Adipose tissue (tissue), 3 donors: ENCODE measurements at regions not wholly inside any gene's neighbourhood (a gene's known extent, or its start where the extent isn't known, plus 50 kb on each side); places are given as distances from the start of the nearest gene placed in this dataset.

ENCODE experiments used
- H3K27ac ChIP-seq: one replicate; pipeline ENCODE4 v1.5.1; 2013; ENCODE audit warnings: low read depth, low read length
- WGBS, 3 donors: extraction: QIAGEN DNeasy Blood & Tissue Kit; methylation state at CpG; one replicate each; pipeline ENCODE4 v1.1.7; 2013; 5-methylcytosine and 5-hydroxymethylcytosine counted together
- donor health status: healthy with polysubstance abuse.
- donor health status: Bipolar disorder and iron deficiency.
- donor health status: healthy.

DNA sequence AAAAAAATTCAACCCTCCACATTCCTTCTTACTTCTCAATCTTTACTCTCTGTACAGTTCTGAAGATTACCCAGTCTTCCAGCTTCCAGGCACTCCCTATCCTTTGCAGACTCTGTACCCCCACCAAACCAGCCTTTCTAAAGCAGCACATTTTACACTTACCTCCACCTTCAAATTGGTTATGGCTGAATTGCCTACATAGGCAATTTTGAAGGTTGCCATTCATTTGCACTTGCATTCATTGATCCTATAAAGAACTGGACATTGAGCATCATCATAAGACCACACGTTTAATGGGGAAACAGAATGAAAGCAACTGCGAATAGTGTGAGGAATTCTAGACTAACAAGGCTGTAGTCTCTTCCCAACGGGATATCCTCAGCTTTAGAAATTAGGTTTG, 233.4 kb downstream of the TRIB2 start:
- 88 to 96% (median 92%) methylated on average over 3 of the region's 3 CpGs for WGBS, 3 donors
- H3K27ac ChIP-seq, result no peak overlapping the region

DNA sequence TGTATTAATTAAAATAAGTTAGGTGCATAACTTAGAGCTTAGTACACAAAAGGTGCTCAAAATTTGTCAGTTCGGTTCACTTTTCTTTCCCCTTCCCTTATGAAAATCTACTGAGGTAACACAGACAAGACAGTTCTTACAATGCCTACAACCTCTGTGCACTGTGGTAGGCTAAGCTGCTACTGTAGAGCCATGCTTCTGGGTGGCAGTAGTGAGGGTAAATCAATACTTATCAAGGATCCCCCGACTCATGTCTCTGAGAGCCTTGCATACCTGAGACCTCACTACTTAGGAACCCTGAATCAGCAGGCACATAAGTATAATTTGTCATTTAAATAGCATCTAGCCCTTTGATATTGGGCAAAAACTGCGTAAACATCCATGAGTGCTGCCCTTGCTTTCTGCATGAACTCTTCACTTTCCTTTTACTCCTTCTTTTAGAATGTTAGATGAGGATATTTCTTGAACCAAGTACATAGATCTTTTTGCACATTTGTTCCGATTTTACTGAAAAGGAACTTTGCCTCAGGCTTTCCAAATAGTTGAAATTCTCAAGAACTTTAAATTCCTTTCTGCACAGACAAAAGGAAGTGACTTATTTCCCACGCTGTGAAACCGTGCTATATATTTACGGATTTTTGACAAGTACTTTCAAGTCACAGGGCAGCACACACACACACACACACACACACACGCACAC, 234.4 kb downstream of the TRIB2 start:
- WGBS, 3 donors, result 39 to 49% (median 41%) methylated on average over 8 of the region's 8 CpGs
- no peak overlapping the region for H3K27ac ChIP-seq

DNA sequence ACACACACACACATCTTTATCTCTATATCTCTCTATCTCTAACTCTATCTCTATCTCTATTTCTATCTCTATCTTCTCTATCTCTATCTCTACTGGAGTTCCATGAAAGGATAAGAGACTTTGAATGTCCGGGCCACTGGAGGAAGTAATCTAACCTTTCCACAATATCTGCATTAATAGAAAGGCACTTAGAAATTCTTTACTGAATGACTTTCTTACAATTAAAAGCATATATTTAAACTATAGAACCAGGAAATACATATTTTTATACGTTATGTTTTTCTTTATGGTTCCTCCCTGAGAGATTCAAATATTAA, 234.9 kb downstream of the TRIB2 start:
- WGBS, 3 donors, result 42 to 58% (median 44%) methylated on average over 2 of the region's 2 CpGs
- H3K27ac ChIP-seq, result no peak overlapping the region

DNA sequence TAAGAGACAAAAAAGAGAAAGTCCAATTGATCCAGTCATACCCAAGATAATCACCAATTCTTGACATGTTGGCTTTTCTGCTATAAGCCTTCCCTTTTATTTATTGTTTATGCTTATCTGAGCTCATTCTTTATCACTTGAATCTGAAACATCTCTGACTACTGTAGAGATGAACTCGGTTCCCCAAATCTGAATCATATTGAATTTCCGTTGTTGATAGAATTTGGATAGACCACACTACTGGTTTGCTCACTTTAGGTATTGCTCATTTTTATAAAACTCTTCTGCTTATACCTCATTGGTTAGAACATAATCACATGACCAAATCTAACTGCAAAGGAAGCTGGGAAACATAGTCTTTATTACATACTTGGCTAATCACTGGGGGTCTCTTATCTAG, 236.9 kb downstream of the TRIB2 start:
- no peak overlapping the region for H3K27ac ChIP-seq
- 92% methylated on average over 2 of the region's 2 CpGs for WGBS, 3 donors

DNA sequence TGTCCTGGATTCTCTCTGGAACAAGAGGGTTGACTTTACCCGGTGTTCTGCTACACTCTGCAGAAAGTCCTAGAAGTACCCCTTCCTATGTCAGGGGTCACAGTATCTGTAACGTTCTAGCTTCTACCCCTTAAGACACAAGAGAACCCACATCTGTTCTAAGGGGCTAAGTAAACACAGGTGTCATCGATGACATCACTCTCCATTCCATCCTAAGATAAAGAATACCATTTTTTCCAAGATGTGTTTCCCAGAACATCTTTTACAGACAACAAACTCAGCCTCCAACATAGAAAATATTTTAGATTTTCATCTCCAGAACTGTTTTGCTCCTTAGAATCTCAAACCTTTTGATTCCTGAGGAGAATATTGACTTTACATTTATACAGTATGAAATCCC, 239.1 kb downstream of the TRIB2 start:
- H3K27ac ChIP-seq, result no peak overlapping the region
- WGBS, 3 donors, result 58 to 63% (median 61%) methylated on average over 3 of the region's 3 CpGs

DNA sequence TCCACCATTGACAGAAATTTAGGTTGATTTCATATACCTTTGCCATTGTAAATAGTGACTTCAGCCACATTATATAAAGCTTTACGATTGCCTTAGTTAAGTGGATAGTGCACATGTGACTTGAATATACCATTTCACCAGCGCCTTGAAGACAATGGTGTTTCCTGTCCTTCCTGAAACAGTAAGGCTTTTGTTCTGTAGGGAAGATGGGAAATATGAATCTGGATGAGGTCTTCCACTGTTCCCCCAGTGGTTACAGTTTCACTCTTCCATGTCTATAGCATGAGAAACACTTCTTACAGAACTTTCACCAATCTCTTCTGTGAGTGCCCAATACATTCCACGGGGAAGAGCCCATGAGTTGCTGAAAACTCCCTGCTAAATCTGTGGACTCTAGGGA, 240.5 kb downstream of the TRIB2 start:
- H3K27ac ChIP-seq, result no peak overlapping the region
- WGBS, 3 donors, result 83 to 87% (median 86%) methylated on average over 3 of the region's 3 CpGs

DNA sequence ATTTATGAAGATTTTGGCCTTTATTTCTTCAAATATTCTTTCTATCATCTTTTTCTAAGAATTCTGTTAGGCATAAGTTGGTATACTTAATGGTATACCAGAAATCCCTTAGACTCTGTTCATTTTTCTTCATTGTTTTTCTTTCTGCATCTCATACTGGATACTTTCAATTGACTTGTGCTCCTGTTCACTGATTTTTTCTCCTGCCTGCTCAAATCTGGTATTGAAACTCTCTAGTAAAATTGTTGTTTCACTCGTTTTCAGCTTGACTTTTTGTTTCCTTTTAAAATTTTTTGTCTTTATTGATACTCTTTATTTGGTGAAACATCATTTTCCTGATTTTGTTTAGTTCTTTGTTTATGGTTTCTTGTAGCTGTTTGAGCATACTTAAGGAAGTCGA, 243.2 kb downstream of the TRIB2 start:
- 63 to 85% (median 74%) methylated on average over 2 of the region's 2 CpGs for WGBS, 3 donors

DNA sequence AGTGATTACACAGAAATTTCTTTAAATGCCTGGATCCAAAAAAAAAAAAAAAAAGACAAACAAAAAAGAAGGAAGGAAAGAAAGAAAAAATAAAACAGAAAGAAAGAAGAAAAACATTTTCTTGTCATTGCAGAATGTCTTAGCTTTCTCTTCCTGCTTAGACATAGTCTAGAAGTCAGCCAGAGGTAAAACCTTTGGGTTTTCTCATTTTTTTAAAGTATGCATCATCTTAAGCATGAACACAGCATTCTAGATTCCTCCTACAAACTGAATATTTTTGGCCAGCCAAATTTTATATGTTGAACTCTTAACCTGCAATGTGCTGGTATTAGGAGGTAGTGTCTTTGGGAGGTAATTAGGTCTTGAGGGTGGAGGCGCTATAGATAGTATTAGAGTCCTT, 243.9 kb downstream of the TRIB2 start:
- 96 to 98% (median 96%) methylated on average over 1 of the region's 1 CpG for WGBS, 3 donors
- H3K27ac ChIP-seq, result no peak overlapping the region

More for the DNA sequence above, 243.2 kb downstream of the TRIB2 start:
- no peak overlapping the region for H3K27ac ChIP-seq

DNA sequence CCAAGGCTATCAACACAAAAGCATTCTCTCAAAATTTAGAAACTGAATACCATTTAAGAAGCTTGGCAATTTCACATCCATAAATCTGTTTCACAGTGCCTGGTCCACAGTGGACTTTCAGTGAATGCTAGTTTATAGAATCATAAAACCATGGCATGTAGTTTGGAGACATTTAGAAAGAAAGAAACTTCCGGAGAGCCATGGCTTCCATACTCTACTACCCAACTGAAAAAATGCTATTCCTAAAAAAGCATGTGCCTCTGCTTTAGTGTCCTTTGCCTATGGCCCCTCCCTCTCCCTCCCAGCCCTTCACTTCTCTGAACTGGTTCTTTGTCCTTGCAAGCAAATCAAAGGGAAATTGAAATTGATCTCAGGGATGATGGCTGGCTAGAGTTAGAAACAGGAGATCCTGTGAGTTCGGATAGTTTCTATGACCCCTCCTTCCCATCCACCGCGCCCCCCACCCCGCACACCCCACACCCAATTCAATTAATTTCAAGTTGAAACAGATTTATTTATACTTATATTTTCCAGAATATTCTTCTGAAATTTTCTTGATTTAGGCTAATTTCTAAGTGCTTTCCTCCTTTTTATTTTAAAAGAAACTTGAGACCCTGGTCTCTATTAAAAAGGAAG, 248.3 kb downstream of the TRIB2 start:
- H3K27ac ChIP-seq, result no peak overlapping the region
- 77 to 82% (median 79%) methylated on average over 5 of the region's 5 CpGs for WGBS, 3 donors

DNA sequence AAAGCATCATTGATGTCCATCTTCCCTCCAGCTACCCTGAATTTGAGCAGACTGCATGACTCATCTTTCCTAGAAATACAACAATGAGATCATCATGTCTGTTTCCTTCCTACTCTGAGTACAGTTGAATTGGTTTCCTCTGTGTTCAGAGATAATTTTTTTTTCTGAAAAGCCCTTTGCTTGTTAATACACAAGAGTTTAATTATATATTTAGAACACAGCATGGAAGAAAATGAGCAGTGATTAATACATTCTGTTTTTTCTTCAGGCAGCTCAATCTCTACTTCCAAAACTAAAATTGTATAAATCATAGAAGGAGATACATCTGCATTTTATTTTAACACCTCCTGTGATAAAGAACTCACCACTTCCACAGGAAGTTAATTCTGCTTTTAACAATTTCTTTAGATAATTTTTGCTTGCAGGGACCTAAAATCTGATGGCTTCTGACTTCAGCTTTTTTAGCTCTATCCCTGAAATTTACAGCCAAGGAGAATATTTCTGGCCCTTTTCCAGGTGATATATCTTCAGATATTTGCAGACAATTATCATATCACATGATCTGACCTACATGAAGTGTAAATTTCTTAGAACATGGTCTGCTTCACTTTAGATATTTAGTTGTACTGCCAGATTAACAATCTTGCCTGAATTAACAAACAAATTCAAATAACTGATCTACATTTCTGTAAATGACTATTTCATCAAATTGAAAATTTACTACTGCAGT, 249.0 kb downstream of the TRIB2 start:
- H3K27ac ChIP-seq, result no peak overlapping the region

DNA sequence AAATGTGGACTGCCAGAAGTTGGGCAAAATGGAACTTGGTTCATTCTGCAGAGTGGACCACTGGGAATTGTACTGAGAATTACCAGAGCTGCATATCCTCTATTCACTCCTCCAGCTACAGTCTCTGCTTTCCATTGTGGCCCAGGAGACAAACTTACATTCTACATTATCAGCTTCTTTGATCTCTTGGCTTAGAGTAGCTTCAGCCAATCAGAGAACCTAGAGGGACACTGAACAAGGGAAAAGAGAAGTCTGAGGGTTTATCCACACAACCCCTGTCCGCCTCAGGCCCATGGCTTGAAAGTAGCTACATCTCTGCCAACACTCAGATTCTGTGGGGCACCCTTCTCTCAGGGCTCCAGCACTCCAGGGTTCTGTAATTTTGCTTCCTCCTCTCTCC, 251.1 kb downstream of the TRIB2 start:
- H3K27ac ChIP-seq, result no peak overlapping the region
- 86 to 100% (median 94%) methylated on average over 1 of the region's 1 CpG for WGBS, 3 donors

DNA sequence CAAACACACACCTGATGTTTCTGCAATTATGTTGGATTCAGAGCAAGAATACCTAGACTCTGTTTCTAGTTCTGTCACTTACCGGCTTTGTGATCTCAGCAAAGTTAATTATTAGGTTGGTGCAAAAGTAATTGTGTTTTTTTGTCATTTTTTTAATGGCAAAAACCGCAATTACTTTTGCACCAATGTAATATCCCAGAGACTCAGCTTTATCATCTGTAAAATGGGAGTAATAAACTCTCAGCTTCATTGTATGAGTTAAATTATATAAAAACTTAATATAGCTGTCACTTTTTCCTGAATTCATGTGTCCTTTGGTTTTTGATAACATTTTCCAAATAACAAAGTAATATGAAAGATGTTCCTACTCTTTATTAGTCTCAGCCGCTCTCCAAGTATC, 251.7 kb downstream of the TRIB2 start:
- H3K27ac ChIP-seq, result no peak overlapping the region

DNA sequence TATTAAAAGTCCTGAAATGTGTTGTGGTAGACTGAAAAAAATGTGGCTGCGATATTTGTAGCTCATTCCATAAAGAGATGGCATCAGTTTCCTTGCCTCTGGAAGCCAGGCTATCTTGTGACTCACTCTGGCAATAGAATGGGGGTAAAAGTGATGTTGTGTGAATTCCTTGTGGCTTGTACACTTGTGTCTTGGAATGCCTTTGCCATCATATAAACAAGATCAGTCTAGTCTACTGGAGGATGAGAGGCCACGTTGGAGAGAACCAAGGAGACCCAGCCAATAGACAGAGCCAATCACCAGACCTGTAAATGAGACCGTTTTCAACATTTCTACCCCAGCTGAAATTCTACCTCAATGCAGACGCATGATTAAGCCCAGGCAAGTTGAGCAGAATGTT, 254.1 kb downstream of the TRIB2 start:
- H3K27ac ChIP-seq, result no peak overlapping the region
- 84 to 89% (median 89%) methylated on average over 4 of the region's 4 CpGs for WGBS, 3 donors

More for the DNA sequence above, 251.7 kb downstream of the TRIB2 start:
- WGBS, 3 donors, result 89 to 97% (median 95%) methylated on average over 3 of the region's 3 CpGs

DNA sequence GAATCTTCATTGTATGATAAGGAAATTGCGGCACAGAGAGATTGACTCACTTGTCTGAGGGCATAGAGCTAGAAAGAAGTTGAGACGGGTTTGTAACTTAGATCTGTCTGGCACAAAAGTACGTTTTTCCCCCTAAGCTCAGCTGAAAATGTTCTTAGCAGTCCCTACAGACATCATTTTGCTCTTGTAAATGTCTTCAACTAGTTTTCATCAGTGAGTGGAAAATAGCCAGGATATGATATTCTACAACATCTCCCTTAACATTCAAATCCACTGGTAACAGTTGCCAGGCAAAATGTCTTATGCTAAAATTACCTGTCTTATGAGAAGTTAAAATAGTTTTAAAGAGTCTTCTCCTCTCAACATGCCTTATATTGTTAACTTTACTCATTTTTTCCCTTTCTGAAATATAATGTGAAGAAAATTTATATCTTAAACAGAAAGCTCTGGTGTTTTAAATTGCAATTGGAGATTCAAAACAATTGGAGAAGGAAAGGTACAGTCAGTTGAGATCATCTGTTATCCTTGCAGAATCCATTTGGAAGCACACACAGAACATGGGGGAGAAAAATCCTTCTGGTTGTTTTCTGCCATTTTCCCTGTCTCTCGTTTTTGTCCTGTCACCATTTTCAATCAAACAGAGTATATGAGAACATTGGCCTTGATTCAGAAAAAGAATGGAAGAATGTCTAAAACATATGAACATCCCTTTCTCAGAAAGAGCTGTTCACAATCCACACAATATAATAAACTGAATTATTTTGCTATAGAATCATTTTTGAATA, 255.0 kb downstream of the TRIB2 start:
- no peak overlapping the region for H3K27ac ChIP-seq
- WGBS, 3 donors, result 76 to 81% (median 80%) methylated on average over 4 of the region's 4 CpGs

DNA sequence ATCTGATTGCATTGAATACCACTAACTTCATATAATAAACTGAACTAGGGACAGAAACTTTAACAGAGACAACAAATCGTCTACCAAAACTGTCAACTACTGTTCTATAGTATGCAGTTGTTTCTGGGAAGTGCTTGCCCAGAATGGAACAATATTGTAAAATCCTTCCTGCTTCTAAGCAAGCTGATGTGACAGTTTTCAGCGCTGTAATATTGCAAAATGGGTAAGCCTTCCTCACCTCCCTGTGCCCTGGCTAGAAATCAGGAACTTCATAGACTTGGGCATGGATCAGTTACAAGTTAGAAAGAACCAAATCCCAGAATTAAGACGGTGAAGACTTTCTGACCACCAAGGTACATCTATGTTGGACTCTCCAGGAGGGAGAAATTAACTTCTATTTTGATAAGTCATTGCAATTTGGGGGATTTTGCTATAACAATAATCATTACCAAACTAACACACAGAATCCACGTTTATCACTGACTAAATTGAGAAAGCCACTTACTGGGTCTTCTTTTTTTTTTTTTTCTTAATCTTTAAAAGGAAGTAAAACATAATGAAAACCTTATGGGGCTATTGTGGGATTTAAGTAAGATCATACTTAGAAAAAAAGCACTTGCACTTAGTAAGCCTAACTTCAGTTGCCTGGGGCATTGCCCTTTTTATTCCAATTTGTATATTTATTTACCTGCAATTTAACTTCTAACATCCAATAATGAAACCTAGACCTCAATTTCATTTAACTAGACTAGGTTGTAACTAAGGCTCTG, 261.5 kb downstream of the TRIB2 start:
- H3K27ac ChIP-seq, result no peak overlapping the region
- WGBS, 3 donors, result 36 to 68% (median 38%) methylated on average over 4 of the region's 4 CpGs

DNA sequence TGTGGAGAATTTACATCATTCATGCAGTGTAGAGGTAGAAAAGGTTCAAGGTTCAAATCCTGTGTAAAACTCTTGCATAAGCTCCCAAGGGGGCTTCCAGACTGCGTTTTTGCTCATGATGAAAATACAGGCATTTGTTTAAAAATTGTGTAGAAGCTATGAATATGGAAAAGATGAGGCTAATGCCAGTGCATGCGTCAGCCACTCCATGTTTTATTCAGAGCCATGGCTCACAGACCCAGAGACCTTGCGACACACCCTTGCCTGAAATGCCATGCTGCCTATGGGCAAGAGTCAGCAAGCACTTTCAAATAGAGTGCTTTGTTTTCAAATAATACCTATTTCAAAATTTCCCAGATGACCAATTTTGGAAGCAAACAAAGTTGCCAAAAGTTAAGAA, 262.3 kb downstream of the TRIB2 start:
- no peak overlapping the region for H3K27ac ChIP-seq
- WGBS, 3 donors, result 81 to 90% (median 86%) methylated on average over 3 of the region's 3 CpGs

DNA sequence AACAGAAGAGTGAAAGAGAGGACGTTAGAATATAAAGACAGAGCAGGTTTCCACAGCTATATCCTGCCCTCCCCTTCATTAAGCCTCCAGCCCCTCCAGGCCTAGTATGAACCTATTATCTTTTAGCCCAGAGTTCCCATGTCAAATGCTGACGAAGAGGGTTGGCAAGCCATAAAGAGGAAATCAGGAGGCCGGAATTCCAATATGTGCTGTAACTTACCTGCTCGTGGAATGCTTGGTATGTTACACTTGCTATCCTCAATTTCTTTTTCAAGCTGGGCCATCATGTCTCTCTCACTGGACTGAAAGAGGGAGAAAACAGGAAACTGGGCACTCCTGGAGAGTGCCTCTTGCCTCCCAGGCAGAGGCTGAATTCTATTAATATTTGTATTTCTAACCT, 264.1 kb downstream of the TRIB2 start:
- H3K27ac ChIP-seq, result no peak overlapping the region
- 76 to 82% (median 82%) methylated on average over 4 of the region's 4 CpGs for WGBS, 3 donors

DNA sequence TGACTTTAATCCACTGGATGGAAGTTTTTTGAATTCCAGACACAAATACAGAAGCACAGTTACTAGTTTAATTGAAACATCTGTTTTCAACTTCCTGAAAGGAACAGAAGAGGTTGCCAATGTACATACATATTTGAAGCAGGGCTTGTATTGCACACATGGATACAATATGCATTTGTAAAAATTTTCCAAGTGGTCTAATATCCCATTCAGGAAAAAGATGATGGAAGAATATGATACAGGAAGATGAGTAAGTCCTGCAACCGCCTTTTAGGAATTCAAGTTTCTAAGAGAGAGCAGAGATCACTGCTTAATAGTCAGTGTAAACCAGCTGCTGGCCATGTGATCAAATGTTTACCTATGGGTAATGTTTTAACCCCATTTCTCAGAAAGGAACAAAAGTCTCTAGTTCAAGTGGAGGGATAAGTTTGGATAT, 265.4 kb downstream of the TRIB2 start:
- no peak overlapping the region for H3K27ac ChIP-seq
- 56 to 66% (median 64%) methylated on average over 1 of the region's 1 CpG for WGBS, 3 donors
